ENCODE measurements at regions not wholly inside any gene's neighbourhood (a gene's known extent, or its start where the extent isn't known, plus 50 kb on each side); places are given as distances from the start of the nearest gene placed in this dataset.

DNA sequence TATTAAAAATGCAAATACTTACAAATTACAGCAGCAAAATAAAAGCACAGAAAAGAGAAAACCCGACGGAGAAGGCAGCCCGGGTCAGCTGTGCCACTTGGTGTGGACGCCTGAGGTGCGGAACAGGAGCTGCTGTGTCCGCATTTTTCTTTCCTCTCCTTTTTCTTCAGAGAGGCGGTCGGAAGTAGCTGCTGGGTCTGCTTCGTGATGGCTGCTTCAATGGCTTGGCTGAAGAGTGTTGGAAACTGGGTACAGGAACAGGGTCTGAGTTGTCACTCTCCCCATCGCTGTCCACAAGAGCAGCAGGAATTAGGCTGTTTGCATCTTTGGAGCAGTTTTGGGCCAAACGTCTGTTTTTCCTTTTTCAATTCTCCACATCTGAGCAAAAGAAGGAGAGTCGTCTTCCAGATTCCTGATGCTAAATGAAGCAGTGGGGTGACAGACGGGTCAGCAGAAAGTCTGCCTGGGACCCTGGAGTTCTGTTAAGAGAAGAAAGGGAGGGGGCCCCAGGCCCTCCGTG lies 53.5 kb upstream of the ARL8B start:
- no peak overlapping the region for H3K27ac ChIP-seq
- TF ChIP-seq, protein P1, sequence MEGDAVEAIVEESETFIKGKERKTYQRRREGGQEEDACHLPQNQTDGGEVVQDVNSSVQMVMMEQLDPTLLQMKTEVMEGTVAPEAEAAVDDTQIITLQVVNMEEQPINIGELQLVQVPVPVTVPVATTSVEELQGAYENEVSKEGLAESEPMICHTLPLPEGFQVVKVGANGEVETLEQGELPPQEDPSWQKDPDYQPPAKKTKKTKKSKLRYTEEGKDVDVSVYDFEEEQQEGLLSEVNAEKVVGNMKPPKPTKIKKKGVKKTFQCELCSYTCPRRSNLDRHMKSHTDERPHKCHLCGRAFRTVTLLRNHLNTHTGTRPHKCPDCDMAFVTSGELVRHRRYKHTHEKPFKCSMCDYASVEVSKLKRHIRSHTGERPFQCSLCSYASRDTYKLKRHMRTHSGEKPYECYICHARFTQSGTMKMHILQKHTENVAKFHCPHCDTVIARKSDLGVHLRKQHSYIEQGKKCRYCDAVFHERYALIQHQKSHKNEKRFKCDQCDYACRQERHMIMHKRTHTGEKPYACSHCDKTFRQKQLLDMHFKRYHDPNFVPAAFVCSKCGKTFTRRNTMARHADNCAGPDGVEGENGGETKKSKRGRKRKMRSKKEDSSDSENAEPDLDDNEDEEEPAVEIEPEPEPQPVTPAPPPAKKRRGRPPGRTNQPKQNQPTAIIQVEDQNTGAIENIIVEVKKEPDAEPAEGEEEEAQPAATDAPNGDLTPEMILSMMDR (IDR thresholded peaks at IDR 0.05; ENCODE audit: low read depth, low read length) = no peak
- no peak overlapping the region for H3K4me3 ChIP-seq
- no peak for DNase-seq (ENCODE audit: low read depth in 1 of 2, low spot score in 1 of 2)
- no peaks in the 10 kb centered on the region for H3K9me3 ChIP-seq (ENCODE audit: low read depth)
- H3K27me3 ChIP-seq = peaks cover 2% of the 10 kb centered on the region
- H3K4me1 ChIP-seq (ENCODE audit: low read depth) = no peaks in the 10 kb centered on the region
- no peaks in the 10 kb centered on the region for H3K36me3 ChIP-seq

GRCh38 chr3:5069627-5070026 lies 52.5 kb upstream of the ARL8B start:
- Histone ChIP-seq H3K36me3 (no peaks in the 10 kb centered on the region), H3K9me3 (ENCODE audit: low read depth) (no peaks in the 10 kb centered on the region), H3K27ac (no peak overlapping the region), H3K4me3 (no peak overlapping the region), H3K4me1 (ENCODE audit: low read depth) (no peaks in the 10 kb centered on the region), H3K27me3 (peaks cover 2% of the 10 kb centered on the region)
- TF ChIP-seq, protein P1 (IDR thresholded peaks at IDR 0.05; ENCODE audit: low read depth, low read length) = no peak
- no peak for DNase-seq (ENCODE audit: low read depth in 1 of 2, low spot score in 1 of 2)

DNA sequence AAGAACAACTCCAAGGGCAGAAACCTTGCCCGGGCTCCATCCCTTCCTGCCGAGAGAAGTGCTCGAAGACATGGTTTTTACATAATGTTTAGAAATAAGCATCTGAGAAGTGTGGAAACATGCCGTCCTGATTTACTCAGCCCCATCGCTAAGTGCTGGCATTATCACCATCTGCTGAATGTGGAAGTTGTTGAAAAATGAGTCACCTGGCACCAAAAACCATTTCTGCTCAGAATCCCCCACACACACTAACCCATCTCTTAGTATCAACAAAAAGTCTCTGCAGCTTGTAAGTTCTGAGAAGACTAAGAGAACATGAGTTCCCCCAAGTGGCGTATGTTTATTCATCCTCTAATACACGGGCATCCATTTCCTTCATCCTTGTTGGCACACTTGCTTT lies 51.0 kb upstream of the ARL8B start:
- H3K27me3 ChIP-seq = peaks cover 2% of the 10 kb centered on the region
- H3K4me3 ChIP-seq = no peak overlapping the region
- H3K27ac ChIP-seq = no peak overlapping the region
- no peaks in the 10 kb centered on the region for H3K36me3 ChIP-seq
- no peaks in the 10 kb centered on the region for H3K9me3 ChIP-seq (ENCODE audit: low read depth)
- TF ChIP-seq, protein P1 (IDR thresholded peaks at IDR 0.05; ENCODE audit: low read depth, low read length) = peak; percentile 4
- H3K4me1 ChIP-seq (ENCODE audit: low read depth) = no peaks in the 10 kb centered on the region
- peak in 1 of 2 donors; percentile 87 for DNase-seq (ENCODE audit: low read depth in 1 of 2, low spot score in 1 of 2)

DNA sequence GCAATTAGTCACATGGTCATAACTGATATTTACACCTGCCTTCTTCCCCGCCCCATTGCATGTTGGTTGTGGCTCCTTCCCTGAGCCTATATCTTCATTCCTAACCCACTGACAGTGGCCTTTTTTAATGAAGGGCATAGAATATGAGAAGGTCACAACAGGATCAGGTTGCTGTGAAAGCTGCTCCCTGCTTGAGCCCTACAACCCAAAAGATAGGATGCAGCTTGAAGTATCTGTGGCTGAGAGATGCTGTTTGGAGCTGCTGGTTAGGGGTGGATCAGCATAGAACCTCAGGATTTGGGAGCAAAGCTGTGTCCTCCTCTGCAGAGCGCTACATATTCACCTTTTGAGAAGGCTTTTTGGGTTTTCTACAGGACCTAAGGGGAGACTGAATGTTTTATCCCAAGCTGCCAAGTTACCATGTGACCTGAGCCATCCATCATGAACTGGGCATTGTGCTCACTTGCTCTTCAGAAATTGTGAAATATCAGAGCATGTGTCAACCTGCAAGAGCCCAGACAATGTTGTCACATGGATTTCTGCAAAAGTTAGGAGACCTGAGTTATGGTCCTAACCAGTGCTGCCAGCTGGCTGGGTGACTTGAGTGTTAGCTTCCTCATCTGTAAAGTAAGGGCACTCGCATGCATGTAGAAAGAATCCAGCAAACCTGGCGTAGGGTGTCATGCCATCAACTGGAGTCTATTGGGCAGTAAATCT lies 49.8 kb upstream of the ARL8B start:
- H3K9me3 ChIP-seq (ENCODE audit: low read depth) = no peaks in the 10 kb centered on the region
- TF ChIP-seq, protein P1 (IDR thresholded peaks at IDR 0.05; ENCODE audit: low read depth, low read length) = no peak
- no peak overlapping the region for H3K27ac ChIP-seq
- H3K36me3 ChIP-seq = no peaks in the 10 kb centered on the region
- no peaks in the 10 kb centered on the region for H3K4me1 ChIP-seq (ENCODE audit: low read depth)
- DNase-seq (ENCODE audit: low read depth in 1 of 2, low spot score in 1 of 2) = no peak
- no peak overlapping the region for H3K4me3 ChIP-seq
- peaks cover 2% of the 10 kb centered on the region for H3K27me3 ChIP-seq
